PC-3 (cell line): ENCODE measurements at regions not wholly inside any gene's neighbourhood (a gene's known extent, or its start where the extent isn't known, plus 50 kb on each side); places are given as distances from the start of the nearest gene placed in this dataset.

ENCODE experiments used
- ATAC-seq: fragments of 200-7000 bp; cut with Tn5 transposase; 2 replicates; pipeline ENCODE4 v1.9.1; 2020; ENCODE audit warnings: mild to moderate bottlenecking, moderate library complexity
- BruUV-seq: library from RNA; stranded (reverse); fragments of 400-500 nt; replicated peaks from 2 replicates; lab custom pipeline; 2021; lab: Mats Ljungman, UMichigan
- CTCF ChIA-PET: fragments of 300-600 bp; sonication (Branson Sonifier 250); formaldehyde crosslinking; loops from one replicate; lab custom pipeline; 2022; ENCODE audit warnings: antibody characterized with exemption; lab: Charles Lee
- POLR2A ChIA-PET: fragments of 300-600 bp; sonication (Branson Sonifier 250); formaldehyde crosslinking; loops from one replicate; lab custom pipeline; 2022; ENCODE audit warnings: antibody characterized with exemption; ENCODE audit not compliant: unreplicated experiment; lab: Charles Lee
- DNase-seq: peaks from one replicate; pipeline ENCODE4 v3.0.0-alpha.2; 2015
- H2AFZ ChIP-seq: fragments of 300-600 bp; sonication (generic); 2 replicates; pipeline ENCODE4 v1.6.0; 2016; ENCODE audit warnings: antibody characterized with exemption, low read length
- H3F3A ChIP-seq: fragments of 300-600 bp; sonication (generic); one replicate; pipeline ENCODE4 v1.6.0; 2017; ENCODE audit warnings: antibody characterized with exemption, low read length, control low read depth, mild to moderate bottlenecking; ENCODE audit not compliant: unreplicated experiment
- H3K27ac ChIP-seq: fragments of 300-600 bp; sonication (generic); 2 replicates; pipeline ENCODE4 v1.5.1; 2016; ENCODE audit warnings: mild to moderate bottlenecking, low read length
- H3K27me3 ChIP-seq: fragments of 300-600 bp; sonication (generic); 2 replicates; pipeline ENCODE4 v1.6.1; 2016; ENCODE audit warnings: low read length, mixed read lengths
- H3K36me3 ChIP-seq: fragments of 300-600 bp; sonication (generic); 2 replicates; pipeline ENCODE4 v1.6.1; 2016; ENCODE audit warnings: low read depth, mixed run types, low read length, mixed read lengths
- H3K4me1 ChIP-seq: fragments of 300-600 bp; sonication (generic); 2 replicates; pipeline ENCODE4 v1.5.1; 2016; ENCODE audit warnings: low read length; ENCODE audit not compliant: insufficient read depth
- H3K4me2 ChIP-seq: fragments of 300-600 bp; sonication (generic); 2 replicates; pipeline ENCODE4 v1.6.0; 2016; ENCODE audit warnings: low read length
- H3K4me3 ChIP-seq: fragments of 300-600 bp; sonication (generic); 2 replicates; pipeline ENCODE4 v1.5.1; 2016; ENCODE audit warnings: mild to moderate bottlenecking, low read length, mixed read lengths
- H3K79me2 ChIP-seq: fragments of 300-600 bp; sonication (generic); 2 replicates; pipeline ENCODE4 v1.6.1; 2017; ENCODE audit warnings: low read length, mixed read lengths
- H3K9ac ChIP-seq: fragments of 300-600 bp; sonication (generic); 2 replicates; pipeline ENCODE4 v1.6.0; 2016; ENCODE audit warnings: mild to moderate bottlenecking, low read length
- H3K9me2 ChIP-seq: fragments of 300-600 bp; sonication (generic); replicated peaks from 2 replicates; pipeline ENCODE4 v1.6.1; 2016; ENCODE audit warnings: mixed run types, low read length, mixed read lengths
- H3K9me3 ChIP-seq: fragments of 300-600 bp; sonication (generic); 2 replicates; pipeline ENCODE4 v1.6.1; 2016; ENCODE audit warnings: low read length, mixed read lengths
- H4K20me1 ChIP-seq: fragments of 300-600 bp; sonication (generic); 2 replicates; pipeline ENCODE4 v1.6.1; 2016; ENCODE audit warnings: low read length, mixed read lengths
- EZH2 ChIP-seq: fragments of 300-600 bp; sonication (generic); IDR thresholded peaks from one replicate; pipeline ENCODE4 v1.6.1; 2017; ENCODE audit warnings: antibody characterized with exemption, mild to moderate bottlenecking, low read length; ENCODE audit not compliant: unreplicated experiment
- EZH2phosphoT487 ChIP-seq: fragments of 300-600 bp; sonication (generic); IDR thresholded peaks from 2 replicates; pipeline ENCODE4 v1.6.1; 2018; ENCODE audit warnings: mild to moderate bottlenecking, antibody characterized with exemption, low read length, borderline replicate concordance
- intact Hi-C: fragments of 100-400 bp; cut with micrococcal nuclease; formaldehyde crosslinking; loops from 2 replicates; pipeline ENCODE4 v1.9.0; 2023
- TF ChIP-seq, protein P1 (sequence below): fragments of 300-600 bp; sonication (generic); conservative IDR thresholded peaks from 2 replicates; pipeline ENCODE4 v1.5.1; 2017; ENCODE audit warnings: antibody characterized with exemption, low read depth, mild to moderate bottlenecking, low read length

DNA sequence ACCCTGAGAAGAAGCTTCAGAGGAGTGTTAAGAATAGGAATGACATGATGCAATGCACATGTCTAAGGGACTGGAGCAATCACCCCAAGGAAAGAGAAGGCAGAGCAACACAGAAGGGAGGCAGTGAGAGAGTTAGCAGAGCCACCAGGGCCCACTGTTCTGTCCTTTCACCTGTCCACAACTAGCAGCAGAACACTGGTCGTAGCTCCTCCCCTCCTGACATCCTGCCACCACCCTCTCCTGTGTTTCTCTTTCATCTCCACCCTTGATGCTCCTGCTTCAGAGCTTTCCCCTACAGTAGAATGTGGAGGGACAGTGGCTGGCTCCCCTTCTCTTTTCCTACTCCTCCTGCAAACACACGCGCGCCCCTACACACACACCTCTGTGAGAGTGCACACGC is 483.4 kb upstream of the KIF2A start:
- BruUV-seq, result no TSS peak
- Histone ChIP-seq H3K27ac (no peak overlapping the region), H3K9me2 (no peaks in the 10 kb centered on the region), H3F3A (no peaks in the 10 kb centered on the region), H4K20me1 (no peaks in the 10 kb centered on the region), H2AFZ (no peak overlapping the region), H3K4me2 (no peak overlapping the region), H3K36me3 (no peaks in the 10 kb centered on the region), H3K27me3 (no peaks in the 10 kb centered on the region), H3K9me3 (no peaks in the 10 kb centered on the region), H3K79me2 (no peaks in the 10 kb centered on the region), H3K9ac (no peak overlapping the region), H3K4me1 (peaks cover 14% of the 10 kb centered on the region), H3K4me3 (no peak overlapping the region)
- no peak for TF ChIP-seq EZH2phosphoT487
- TF ChIP-seq EZH2, result no peak
- TF ChIP-seq, protein P1, sequence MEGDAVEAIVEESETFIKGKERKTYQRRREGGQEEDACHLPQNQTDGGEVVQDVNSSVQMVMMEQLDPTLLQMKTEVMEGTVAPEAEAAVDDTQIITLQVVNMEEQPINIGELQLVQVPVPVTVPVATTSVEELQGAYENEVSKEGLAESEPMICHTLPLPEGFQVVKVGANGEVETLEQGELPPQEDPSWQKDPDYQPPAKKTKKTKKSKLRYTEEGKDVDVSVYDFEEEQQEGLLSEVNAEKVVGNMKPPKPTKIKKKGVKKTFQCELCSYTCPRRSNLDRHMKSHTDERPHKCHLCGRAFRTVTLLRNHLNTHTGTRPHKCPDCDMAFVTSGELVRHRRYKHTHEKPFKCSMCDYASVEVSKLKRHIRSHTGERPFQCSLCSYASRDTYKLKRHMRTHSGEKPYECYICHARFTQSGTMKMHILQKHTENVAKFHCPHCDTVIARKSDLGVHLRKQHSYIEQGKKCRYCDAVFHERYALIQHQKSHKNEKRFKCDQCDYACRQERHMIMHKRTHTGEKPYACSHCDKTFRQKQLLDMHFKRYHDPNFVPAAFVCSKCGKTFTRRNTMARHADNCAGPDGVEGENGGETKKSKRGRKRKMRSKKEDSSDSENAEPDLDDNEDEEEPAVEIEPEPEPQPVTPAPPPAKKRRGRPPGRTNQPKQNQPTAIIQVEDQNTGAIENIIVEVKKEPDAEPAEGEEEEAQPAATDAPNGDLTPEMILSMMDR, result no peak
- intact Hi-C loops, result no loop called here
- DNase-seq (no peak), ATAC-seq (no peak)
- POLR2A ChIA-PET, result no interaction called here
- CTCF ChIA-PET, result no interaction called here

GRCh38 chr5:61823065-61823464 is 482.9 kb upstream of the KIF2A start:
- Histone ChIP-seq H3F3A (no peaks in the 10 kb centered on the region), H3K4me3 (no peak overlapping the region), H3K27me3 (no peaks in the 10 kb centered on the region), H3K9me3 (no peaks in the 10 kb centered on the region), H4K20me1 (no peaks in the 10 kb centered on the region), H3K9me2 (no peaks in the 10 kb centered on the region), H3K4me2 (no peak overlapping the region), H3K9ac (no peak overlapping the region), H3K4me1 (peaks cover 10% of the 10 kb centered on the region; the same call in 1 of the 2 replicates), H3K36me3 (no peaks in the 10 kb centered on the region), H3K27ac (no peak overlapping the region), H3K79me2 (no peaks in the 10 kb centered on the region), H2AFZ (no peak overlapping the region)
- no peak for ATAC-seq
- intact Hi-C loops, result no loop called here
- CTCF ChIA-PET, result no interaction called here
- POLR2A ChIA-PET, result no interaction called here
- TF ChIP-seq EZH2 (no peak), EZH2phosphoT487 (no peak)
- TF ChIP-seq, protein P1, result no peak
- no peak for DNase-seq
- no TSS peak for BruUV-seq

GRCh38 chr5:61823781-61824180 is 482.2 kb upstream of the KIF2A start:
- H3K4me1 ChIP-seq, result peaks cover 10% of the 10 kb centered on the region; the same call in 1 of the 2 replicates
- intact Hi-C loops, result no loop called here
- no peak overlapping the region for H3K4me3 ChIP-seq
- ATAC-seq (no peak), DNase-seq (no peak)
- H4K20me1 ChIP-seq, result no peaks in the 10 kb centered on the region
- H3K27ac ChIP-seq, result no peak overlapping the region
- H3K27me3 ChIP-seq, result no peaks in the 10 kb centered on the region
- TF ChIP-seq, protein P1, result no peak
- no peak for TF ChIP-seq EZH2phosphoT487
- H3K36me3 ChIP-seq, result no peaks in the 10 kb centered on the region
- H3K4me2 ChIP-seq, result no peak overlapping the region
- ChIA-PET CTCF (no interaction called here), POLR2A (no interaction called here)
- H3F3A ChIP-seq, result no peaks in the 10 kb centered on the region
- H3K9ac ChIP-seq, result no peak overlapping the region
- H3K9me2 ChIP-seq, result no peaks in the 10 kb centered on the region
- BruUV-seq, result no TSS peak
- no peaks in the 10 kb centered on the region for H3K79me2 ChIP-seq
- no peak overlapping the region for H2AFZ ChIP-seq
- H3K9me3 ChIP-seq, result no peaks in the 10 kb centered on the region
